Stimulated activated CD8-positive, alpha-beta memory T cell treated with anti-CD3 and anti-CD28 coated beads, Interleukin-4, amount 100 ng/mL, for 1 hour (primary cell): ENCODE measurements at regions not wholly inside any gene's neighbourhood (a gene's known extent, or its start where the extent isn't known, plus 50 kb on each side); places are given as distances from the start of the nearest gene placed in this dataset.
"Not testable (repeated sequence)": the region's sequence is repeated elsewhere in the genome, so short reads cannot be mapped to it uniquely, and the experiment has no call there.

Experiments
- DNase-seq, 2 donors: peaks; one replicate each; pipeline ENCODE4 v3.0.0-alpha.2; 2020; ENCODE audit warnings: low read depth in 2 of 2, low spot score in 1 of 2

DNA sequence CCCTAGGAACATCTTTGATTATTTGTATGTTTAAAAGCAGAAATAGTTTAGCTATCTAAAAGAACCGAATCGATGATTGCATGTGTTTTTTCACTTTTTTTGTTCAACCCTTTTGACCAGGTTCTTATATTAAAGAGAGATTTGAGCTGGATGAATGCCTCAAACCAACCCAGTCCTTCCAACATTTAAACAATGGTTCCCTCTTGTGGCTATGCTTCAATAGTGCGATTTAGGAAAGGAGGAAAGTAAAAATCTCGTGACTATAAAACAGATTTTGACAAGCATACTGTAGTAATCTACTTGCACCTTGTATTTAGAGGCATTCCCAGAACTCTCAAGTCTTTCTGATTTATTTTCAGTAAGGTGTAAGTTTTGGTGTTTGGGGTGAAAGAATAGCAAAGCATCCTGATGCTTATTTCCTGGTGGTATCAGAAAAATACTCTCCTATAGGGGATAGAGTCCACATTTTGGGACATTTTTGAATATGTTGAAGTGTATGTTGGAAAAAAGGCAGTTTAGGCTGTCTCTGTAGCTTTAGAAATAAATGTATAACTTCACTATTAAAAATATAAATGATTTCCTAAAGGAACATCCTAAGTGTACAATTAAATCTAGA is 159.6 kb upstream of the KCNH8 start:
- DNase-seq, result no peak

DNA sequence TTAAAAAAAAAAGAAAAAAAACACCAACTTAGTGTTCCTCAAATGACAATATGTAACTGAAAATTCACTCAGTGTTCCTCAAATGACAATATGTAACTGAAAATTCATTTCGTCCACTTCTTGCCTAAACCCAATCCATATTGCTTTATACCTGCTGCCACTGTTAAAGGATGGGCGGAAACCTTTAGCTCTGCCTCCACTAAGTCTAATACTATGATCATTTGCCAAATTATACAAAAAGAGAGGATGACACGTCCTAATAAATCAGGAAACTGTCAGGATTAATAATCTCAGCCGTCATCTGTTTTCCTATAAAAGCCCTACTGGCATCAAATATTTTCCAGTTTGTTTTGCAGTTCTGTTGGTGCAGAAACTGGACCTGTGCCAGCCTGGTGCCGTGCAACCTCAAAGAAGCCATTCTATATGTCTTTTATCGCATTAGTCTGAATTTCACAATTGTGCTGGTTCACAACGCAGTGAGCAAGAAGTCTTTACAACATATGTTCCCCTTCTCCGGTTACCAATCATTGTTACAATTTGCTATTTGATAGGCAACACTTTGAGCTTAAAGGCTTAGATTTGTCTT is 160.4 kb upstream of the KCNH8 start:
- no peak for DNase-seq

DNA sequence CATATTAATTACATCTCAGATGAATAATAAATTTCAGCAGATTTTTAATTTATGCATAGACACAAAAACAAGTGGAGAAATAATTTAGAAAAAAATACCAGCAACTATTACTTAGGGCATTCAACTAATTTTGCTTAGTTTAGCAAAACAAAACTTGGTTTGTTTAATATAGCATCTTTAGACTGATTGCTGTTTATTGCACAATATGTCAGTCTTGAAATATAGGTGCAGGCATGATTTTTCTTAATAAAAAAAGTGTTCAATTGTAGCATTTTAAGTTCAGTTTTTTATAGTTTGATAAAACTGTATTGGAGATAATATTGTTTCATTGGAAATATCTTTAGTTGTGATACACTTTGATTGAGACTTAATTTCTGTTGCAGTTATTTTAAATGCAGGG is 161.2 kb upstream of the KCNH8 start:
- no peak for DNase-seq

DNA sequence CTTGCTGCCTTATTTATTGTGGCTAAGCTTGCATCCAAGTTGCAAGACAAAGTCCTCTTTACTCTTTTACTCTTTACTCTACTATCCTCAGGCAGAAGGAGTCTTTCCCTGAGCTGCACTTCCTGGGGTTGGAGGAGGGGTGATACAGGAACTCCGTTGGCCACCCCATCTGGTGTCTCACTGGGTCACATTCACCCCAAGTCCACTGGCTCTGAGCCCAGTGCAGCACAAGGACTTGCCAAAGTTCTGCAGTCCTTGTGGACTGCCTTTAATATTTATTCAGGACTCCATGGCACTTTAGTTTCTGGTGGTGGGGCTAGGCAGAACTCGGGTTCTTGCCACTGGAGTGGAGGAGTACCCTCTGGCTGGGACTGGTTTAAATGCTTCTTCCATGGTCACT is 165.4 kb upstream of the KCNH8 start:
- no peak for DNase-seq

DNA sequence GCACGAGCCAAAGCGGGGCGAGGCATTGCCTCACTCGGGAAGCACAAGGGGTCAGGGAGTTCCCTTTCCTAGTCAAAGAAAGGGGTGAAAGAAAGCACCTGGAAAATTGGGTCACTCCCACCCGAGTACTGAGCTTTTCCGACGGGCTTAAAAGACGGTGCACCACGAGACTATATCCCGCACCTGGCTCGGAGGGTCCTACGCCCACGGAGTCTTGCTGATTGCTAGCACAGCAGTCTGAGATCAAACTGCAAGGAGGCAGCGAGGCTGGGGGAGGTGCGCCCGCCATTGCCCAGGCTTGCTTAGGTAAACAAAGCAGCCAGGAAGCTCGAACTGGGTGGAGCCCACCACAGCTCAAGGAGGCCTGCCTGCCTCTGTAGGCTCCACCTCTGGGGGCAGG is 172.2 kb upstream of the KCNH8 start:
- not testable (repeated sequence) for DNase-seq

DNA sequence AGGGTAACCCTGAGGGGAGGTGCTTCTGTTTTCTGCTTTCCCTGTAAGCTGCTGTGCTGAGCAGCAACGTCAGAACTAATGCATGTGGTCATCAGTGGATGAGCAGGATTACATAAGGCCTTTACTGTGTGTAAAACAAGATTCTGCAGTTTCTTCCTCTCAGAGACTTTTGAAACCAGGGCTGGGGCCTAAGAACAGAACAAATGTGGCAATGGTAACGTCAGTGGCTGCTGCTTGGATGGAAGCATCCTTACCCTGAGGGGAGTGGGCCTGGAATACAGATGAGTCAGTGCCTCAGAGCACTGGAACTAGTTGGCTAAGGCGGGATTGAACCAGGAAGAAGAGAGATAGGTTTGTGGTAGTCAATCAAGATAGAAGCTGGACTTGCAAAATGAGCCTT is 180.2 kb upstream of the KCNH8 start:
- no peak for DNase-seq

DNA sequence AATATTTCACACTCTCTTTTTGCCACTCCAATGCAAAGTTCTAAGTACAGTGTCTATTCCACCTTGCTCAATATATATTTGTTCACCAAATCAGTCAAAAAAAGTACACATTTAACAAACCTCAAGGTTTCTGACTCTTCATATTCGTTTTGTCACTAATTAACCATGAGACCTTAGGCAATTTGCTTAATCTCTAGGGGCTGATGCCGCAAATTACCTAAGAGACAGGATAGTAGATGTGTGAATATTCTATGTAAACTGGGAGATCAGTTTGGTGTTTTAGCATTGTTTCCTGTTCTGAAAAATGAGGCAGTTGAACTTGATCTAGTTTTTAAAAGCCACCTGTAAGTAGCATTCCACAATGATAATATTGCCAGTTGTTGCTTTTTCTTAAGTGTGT is 182.5 kb upstream of the KCNH8 start:
- DNase-seq, result no peak

DNA sequence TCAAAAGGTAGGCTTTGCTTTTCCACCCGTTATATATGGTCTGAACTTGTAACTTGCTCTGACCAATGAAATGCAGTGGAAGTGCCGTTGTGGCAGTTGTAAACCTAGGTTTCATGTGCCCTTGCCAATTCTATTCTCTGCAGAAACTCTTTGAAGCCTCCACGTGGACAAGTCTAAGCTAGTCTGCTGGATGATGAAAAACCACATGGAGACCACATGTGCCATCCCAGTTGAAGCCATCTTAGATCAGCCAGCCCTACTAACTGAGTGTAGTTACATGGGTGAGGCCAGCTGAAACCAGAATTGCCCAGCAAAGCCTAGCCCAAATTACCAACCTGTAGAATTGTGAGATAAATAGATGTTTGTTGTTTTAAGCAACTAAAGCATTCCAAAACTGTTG is 183.7 kb upstream of the KCNH8 start:
- DNase-seq, result no peak

DNA sequence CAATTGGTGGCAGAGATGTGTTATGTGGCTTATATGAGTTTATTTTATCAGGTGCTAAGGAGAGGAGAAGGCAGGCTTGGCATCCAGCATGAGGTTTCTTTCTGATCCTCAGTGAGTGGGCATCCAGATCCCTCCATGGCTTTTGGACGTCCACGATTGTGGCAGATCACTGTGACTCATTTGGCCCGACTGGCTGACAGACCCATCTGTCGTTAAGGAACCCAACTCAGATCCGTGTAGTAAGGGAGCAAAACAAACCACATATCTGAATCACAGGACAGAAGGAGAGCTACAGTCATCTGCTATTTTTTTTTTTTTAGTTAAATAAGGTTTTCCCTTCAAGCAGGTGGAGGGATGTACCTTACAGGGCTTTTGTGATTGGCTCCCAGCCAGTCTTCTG is 197.0 kb upstream of the KCNH8 start:
- no peak for DNase-seq

DNA sequence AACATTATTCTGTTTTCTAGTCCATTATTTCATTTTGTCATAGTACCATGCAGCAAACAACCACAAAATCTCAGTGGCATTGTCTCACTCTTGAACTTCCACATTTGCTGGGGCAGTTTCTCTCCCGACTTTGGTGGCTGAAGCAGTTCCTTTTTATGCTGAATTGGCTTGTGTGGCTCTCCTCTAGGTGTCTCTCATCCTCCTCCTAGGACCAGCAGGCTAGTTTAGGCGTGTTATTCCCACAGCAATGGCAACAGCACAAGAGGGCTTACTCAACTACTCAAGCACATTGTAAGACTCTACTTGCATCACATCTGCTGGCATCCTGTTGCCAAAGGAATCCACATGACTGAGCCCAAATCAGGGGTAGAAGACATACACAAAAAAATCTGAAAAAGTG is 201.8 kb upstream of the KCNH8 start:
- no peak for DNase-seq

DNA sequence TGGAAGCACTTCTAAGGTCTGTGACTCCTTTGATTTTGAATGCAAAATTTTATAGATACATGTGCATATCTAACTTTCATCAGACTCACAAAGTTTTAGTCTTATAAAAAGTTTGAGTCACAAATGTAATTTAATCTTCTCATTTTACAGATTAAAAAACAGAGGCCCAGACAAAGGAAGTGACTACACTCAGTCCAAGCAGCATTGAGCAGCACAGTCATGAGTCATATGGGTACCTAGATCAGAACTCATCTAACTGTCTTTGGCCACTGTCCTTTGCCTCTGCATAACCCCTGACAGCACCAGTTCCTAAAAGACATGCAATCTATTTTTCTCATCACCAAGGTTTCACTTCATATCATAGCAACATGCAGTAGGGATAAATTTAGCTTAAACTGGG is 210.7 kb upstream of the KCNH8 start:
- DNase-seq, result no peak

DNA sequence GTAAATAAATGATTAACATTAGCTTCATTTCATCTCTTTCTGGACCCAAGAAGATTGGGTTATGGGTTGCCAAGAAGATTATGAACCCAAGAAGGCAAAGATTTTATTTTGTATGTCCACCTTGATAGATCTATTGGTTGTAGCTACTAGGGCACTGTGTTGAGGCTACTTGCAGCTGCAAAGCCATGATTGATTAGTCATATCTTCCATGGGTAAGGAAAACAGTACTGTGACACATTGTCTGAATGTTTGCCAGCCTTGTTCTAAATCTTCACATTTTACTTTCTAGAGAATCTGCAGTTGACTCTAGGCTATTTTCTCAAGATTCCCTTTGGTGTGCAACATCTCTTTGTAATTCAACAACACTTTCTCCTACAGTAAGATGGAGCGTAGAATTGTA is 229.2 kb upstream of the KCNH8 start:
- no peak for DNase-seq

DNA sequence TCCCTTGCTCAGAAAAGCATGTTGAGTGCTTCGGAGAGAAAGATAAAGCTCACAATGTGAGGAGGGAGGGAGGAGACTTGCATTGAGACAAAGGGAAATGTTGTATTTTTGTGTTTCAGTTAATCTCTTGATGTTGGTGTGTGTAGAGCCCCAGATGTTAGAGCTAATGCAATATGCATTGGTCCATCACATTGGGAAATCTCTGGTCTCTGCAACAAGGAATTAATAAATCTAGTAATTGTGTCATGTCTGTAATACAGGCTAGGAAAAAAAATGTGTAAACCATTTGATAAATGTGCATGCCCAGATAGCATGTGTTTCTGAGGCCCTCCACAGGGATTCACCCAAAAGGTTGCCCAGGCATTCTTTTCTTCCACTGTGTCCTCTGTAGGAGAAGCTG is 230.4 kb upstream of the KCNH8 start:
- no peak for DNase-seq

DNA sequence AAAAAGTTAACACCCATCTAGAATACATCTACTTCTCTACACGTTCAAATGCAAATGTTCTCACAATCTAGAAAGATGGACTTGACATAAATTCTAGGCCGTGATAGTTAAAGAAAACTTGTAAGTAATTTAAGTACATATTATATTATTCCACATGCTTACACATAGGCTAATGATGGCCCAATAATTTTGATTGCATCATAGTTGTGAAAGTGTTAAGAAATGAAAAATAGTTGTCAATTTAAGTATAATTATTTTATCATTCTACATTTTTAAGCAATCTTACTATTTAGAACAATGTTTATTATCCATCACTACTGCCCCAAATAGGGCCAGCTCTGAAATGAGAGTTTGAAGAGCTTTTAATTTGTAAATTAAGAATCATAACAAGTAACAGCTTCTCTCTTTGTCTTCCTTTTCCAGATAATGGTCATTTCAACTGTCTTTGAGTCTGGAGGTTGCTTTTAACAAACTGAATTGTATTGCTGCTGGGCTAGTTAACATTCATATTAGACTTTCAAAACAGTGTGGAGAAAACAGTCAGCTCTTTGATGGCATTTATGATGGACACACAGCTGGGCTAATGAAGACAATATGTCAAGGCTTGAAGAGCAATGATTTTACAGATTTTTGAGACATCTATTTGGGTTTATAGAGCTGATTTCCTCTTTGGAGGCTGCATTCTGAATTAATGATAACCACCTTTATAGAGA is 246.1 kb upstream of the KCNH8 start:
- DNase-seq, result no peak

DNA sequence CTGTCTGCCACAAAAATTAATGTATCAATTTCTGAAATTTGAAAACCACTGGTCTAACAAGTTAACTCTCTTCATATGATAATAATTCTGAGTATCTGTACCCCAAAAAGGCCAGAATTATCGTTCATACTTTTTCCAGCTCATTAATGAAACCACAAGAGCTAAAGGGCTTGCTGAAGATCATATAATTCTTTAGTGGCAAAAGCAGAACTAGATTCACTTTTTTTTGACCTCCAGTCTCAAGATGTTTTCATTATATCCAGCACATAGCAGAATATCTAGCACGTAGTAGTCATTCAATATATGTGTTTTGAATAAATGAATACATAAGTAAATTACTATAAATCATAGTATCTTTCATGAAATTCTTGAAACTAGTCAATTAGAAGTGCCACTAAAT is 246.7 kb upstream of the KCNH8 start:
- DNase-seq, result no peak

DNA sequence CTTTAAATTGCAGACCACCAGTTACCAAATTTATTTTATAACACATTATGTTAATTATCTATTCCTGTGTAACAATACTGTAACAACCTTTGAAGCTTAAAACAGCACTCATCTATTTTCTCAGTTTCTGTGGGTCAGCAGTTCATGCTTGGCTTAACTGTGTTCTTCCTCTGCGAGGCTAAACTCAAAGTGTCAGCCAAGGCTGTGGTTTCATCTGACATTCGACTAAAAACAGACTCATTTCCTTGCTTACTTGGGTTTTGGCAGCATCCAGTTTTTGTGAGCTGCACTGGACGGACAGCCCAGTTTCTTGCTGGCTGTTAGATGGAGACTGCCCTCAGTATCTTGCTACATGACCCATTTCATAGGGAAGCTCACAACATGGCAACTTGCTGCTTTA is 247.3 kb upstream of the KCNH8 start:
- no peak for DNase-seq

DNA sequence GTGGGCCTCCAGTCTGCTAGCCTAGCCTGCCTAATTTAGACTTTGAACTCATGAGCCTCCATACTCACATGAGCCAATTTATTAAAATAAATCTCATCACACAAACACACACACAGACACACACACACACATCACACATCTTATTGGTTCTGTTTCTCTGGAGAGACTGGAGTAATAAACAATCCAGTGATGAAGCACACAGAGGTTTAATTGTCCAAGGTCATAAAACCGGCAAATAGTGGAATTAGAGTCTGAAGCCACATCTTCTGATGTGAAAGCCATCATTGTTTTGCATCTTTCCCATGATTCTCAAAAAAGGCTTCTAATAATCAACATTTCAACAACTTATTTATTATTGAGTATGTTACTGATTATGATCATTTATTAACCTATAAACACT is 249.4 kb upstream of the KCNH8 start:
- DNase-seq, result no peak

DNA sequence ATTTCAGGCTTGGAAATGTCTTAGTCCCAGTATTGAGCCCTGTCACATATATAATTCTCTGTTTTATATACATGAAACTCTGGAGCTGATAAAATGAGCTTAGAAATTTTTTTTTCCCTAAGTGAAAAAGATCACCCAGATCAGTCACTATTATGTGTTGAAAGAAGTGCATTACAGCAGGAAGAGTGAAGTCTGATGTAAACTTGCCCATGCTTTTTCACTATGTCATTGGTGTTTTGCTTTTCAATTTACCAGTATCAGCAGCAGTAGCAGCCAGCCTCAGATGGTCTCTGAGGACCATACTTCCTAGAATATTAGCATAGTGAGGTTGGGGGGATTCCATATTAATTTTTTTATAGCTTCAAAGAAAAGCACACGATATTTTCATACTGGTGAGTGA is 255.6 kb upstream of the KCNH8 start:
- DNase-seq, result no peak

DNA sequence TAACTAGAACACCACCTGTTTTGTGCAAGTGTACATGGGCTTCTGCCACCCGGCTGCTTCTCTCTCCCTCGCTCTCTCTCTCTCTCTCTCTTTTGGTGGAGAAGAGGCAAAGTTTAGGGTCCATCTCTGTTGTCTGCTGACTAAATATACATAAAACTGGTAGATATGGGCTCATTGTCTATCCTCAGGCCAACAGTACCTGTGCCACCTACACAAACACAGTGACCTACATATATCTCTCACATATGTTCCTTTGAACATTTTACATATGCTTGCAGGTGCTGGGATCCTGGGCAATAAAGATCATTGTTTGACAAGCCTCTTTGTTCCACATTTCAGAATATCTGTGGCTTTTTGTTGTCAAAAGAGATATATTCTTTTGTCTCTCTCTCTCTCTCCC is 256.3 kb upstream of the KCNH8 start:
- DNase-seq, result no peak

DNA sequence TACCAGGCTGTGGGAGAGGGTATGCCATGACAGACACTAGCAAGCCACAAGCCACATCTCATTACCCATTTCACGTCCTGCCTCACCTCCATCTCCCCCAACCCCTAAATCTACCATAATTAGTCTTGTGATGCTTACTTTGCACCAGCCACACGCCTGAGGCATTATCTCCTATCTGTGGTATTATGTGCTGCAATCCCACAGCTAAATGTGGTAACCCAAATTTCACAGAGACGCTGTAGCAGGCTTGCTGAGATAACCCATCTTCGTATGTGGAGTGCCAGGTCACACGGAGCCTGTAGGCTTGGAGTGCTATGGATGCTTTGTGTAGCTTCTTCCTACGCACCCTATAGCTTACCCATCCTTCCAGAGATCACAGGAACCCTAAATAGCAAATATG is 256.7 kb upstream of the KCNH8 start:
- DNase-seq, result no peak

DNA sequence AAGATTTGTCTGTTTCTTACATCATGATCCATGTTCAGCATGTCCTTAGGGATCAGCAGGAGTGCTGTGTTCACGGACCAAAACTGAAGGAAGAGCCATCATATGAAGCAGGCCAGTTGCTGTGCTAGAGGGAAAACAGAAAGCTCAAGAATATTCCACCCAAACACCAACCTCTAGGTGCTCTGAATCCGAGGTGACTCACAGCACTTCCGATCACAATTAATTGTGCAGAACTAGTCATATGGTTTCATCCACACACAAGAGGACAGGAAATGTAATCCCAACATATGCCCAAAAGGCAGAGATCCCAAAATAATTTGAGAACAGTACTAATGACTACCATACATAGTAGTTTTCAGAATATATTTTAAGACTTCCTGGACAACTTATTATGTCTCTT is 257.9 kb upstream of the KCNH8 start:
- DNase-seq, result no peak

DNA sequence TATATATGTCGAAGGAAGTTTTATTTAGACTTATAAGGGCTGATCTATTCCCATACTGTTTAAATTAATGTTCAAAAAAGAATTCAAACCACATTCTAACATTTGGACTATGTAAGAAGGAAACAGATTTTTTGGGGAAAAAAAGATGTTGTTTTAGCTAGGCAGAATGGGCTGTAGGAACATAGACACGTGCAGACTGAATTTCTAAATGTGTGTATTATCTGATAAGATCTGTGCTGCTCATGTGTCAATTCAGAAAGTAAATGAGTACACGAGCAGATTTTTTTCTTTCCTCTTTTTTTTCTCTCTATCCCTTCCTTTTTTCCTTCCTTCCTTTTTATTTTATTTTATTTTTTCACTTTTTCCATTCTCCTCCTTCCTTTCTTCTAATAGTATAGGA is 259.5 kb upstream of the KCNH8 start:
- DNase-seq, result no peak

DNA sequence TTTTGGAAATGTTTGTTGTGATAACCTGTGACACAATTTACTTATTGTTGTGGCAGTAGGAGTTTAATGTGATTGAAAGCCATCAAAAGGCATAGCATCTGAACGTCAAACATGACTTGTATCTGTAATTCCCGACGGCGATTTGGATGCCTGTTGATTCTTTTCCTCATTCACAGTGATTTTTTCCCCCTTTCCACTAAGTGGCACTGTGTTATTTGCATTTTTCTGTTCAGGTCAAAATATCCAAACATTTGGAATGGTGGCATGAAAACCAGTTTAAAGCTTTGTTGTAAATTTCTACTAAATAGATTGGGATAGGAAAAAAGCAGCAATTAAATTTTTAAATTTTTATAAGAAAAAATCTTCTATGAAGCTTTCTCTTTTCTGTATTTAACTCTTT is 259.9 kb upstream of the KCNH8 start:
- DNase-seq, result no peak
